ENCODE measurements at regions not wholly inside any gene's neighbourhood (a gene's known extent, or its start where the extent isn't known, plus 50 kb on each side); places are given as distances from the start of the nearest gene placed in this dataset.
"Not testable (repeated sequence)": the region's sequence is repeated elsewhere in the genome, so short reads cannot be mapped to it uniquely, and the experiment has no call there.

GRCh38 chr11:103609117-103610066, 427.0 kb upstream of the DDI1 start:
- Histone ChIP-seq H3K36me3 (no peaks in the 10 kb centered on the region), H3K9me3 (no peaks in the 10 kb centered on the region), H3K4me1 (no peaks in the 10 kb centered on the region), H3K27me3 (no peaks in the 10 kb centered on the region), H3K27ac (no peak overlapping the region), H3K4me3 (no peak overlapping the region)
- whole genome bisulfite sequencing, 2 donors: 49 to 58% methylated on average over 2 of the region's 2 CpGs
- intact Hi-C loops (cut with DNase I): no loop called here
- DNase-seq: no peak
- no peak for TF ChIP-seq POLR2A (IDR thresholded peaks at IDR 0.05)
- TF ChIP-seq, protein P1, sequence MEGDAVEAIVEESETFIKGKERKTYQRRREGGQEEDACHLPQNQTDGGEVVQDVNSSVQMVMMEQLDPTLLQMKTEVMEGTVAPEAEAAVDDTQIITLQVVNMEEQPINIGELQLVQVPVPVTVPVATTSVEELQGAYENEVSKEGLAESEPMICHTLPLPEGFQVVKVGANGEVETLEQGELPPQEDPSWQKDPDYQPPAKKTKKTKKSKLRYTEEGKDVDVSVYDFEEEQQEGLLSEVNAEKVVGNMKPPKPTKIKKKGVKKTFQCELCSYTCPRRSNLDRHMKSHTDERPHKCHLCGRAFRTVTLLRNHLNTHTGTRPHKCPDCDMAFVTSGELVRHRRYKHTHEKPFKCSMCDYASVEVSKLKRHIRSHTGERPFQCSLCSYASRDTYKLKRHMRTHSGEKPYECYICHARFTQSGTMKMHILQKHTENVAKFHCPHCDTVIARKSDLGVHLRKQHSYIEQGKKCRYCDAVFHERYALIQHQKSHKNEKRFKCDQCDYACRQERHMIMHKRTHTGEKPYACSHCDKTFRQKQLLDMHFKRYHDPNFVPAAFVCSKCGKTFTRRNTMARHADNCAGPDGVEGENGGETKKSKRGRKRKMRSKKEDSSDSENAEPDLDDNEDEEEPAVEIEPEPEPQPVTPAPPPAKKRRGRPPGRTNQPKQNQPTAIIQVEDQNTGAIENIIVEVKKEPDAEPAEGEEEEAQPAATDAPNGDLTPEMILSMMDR (IDR thresholded peaks at IDR 0.05): no peak
- TF ChIP-seq POLR2AphosphoS5 (IDR thresholded peaks at IDR 0.05): no peak
- no peak for TF ChIP-seq EP300 (IDR thresholded peaks at IDR 0.05)

DNA sequence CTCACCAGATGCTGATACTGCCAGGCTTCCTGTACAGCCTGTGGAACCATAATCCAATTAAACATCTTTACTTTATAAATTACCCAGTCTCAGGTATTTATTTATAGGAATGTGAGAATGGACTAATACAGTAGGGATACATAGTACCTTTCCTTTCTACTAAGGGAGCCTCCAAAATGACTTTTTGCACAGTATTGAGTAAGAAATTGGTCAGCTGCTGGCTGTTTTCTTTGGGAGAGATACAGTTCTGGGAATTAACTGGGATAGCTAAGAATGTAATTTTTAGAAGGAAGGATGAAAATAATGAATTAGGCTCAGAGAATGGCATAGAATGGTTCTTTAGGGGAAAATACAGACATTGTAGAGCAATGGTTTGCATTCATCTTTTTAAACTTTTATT, 426.0 kb upstream of the DDI1 start:
- Histone ChIP-seq H3K27me3 (no peaks in the 10 kb centered on the region), H3K4me3 (no peak overlapping the region), H3K36me3 (no peaks in the 10 kb centered on the region), H3K27ac (no peak overlapping the region), H3K9me3 (no peaks in the 10 kb centered on the region), H3K4me1 (no peaks in the 10 kb centered on the region)
- intact Hi-C loops (cut with DNase I): no loop called here
- no peak for DNase-seq
- no peak for TF ChIP-seq POLR2AphosphoS5 (IDR thresholded peaks at IDR 0.05)

GRCh38 chr11:103611526-103612260, 424.7 kb upstream of the DDI1 start:
- DNase-seq, H3K36me3 ChIP-seq, H3K27me3 ChIP-seq: not testable (repeated sequence)

GRCh38 chr11:103612451-103612850, 424.0 kb upstream of the DDI1 start:
- H3K4me1 ChIP-seq; intact Hi-C loops (cut with DNase I); DNase-seq; H3K9me3 ChIP-seq; H3K27me3 ChIP-seq; H3K27ac ChIP-seq; H3K4me3 ChIP-seq; H3K36me3 ChIP-seq: not testable (repeated sequence)
- WGBS, 2 donors: 90 to 93% methylated on average over 9 of the region's 9 CpGs

More at GRCh38 chr11:103611526-103612260, 424.7 kb upstream of the DDI1 start:
- H3K4me3 ChIP-seq; intact Hi-C loops (cut with DNase I); H3K27ac ChIP-seq; H3K9me3 ChIP-seq; H3K4me1 ChIP-seq: not testable (repeated sequence)
- WGBS, 2 donors: 53 to 76% methylated on average over 7 of the region's 7 CpGs

- H3K27ac ChIP-seq; H3K4me3 ChIP-seq; H3K9me3 ChIP-seq; H3K4me1 ChIP-seq; H3K27me3 ChIP-seq; H3K36me3 ChIP-seq; intact Hi-C loops (cut with DNase I); DNase-seq: not testable (repeated sequence)
- 74 to 75% methylated on average over 2 of the region's 2 CpGs for WGBS, 2 donors
These were observed 419.9 kb upstream of the DDI1 start for GRCh38 chr11:103616586-103616985.

- WGBS, 2 donors: 78 to 83% methylated on average over 3 of the region's 3 CpGs
- no peak overlapping the region for H3K4me3 ChIP-seq
- no peaks in the 10 kb centered on the region for H3K27me3 ChIP-seq
- H3K36me3 ChIP-seq: no peaks in the 10 kb centered on the region
- H3K27ac ChIP-seq: no peak overlapping the region
- intact Hi-C loops (cut with DNase I): no loop called here
- no peaks in the 10 kb centered on the region for H3K9me3 ChIP-seq
- TF ChIP-seq POLR2AphosphoS5 (IDR thresholded peaks at IDR 0.05) (no peak), POLR2A (IDR thresholded peaks at IDR 0.05) (no peak)
- TF ChIP-seq, protein P1 (IDR thresholded peaks at IDR 0.05): no peak
- no peaks in the 10 kb centered on the region for H3K4me1 ChIP-seq
- no peak for DNase-seq
These were observed 417.9 kb upstream of the DDI1 start for GRCh38 chr11:103618528-103618927.
